ENCODE measurements at regions not wholly inside any gene's neighbourhood (a gene's known extent, or its start where the extent isn't known, plus 50 kb on each side); places are given as distances from the start of the nearest gene placed in this dataset.

DNA sequence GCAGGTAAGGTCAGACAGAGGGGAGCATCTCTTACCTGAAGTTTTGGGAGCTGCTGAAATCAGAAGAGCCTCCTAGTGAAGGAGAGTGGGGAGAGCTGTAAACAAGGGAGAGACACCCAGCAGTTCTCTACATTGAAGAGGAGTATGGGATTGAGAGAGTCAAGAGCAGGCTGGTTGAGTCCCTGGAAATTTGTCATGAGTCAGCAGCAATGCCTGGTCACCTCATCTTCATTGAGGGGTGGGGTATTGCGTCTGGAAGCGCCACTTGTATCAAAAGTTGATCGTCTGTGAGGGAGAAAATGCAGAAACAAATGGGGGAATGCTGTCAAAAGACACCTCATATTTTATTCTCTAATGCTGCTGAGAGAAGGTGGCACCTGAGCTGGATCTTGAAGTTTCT lies 256.6 kb upstream of the CFAP20DC start:
- FAIRE-seq (no peak), DNase-seq (ENCODE audit: insufficient read length, low spot score) (no peak)
- TF ChIP-seq POU2F2 (IDR thresholded peaks at IDR 0.05; ENCODE audit: low read depth, low read length): no peak
- TF ChIP-seq TAF1 (IDR thresholded peaks at IDR 0.05; ENCODE audit: low read depth, low read length): no peak
- TF ChIP-seq POLR2A (IDR thresholded peaks at IDR 0.05; ENCODE audit: low read depth, low read length): no peak
- TF ChIP-seq POLR2AphosphoS5 (IDR thresholded peaks at IDR 0.05; ENCODE audit: low read depth, low read length): no peak
- TF ChIP-seq SPI1 (IDR thresholded peaks at IDR 0.05; ENCODE audit: low read depth, low read length): no peak
- no peak for TF ChIP-seq PAX5 (IDR thresholded peaks at IDR 0.05; ENCODE audit: insufficient read depth, low read length, severe bottlenecking)

DNA sequence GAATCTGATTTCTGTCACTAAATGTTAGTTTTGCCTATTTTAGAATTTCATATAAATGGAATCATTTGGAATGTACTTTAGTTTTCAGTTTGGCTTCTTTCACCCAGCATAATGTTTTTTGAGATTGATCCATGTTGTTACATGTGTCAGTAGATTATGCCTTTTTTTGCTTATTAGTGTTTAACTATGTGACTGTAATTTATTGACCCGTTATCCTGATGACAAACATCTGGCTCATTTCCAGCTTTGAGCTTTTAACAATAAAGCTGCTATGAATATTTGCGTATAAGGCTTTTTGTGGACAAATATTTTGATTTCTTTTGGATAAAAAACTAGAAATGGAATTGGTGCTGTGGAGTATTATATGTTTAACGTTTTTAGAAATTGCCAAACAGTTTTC lies 254.5 kb upstream of the CFAP20DC start:
- DNase-seq (ENCODE audit: insufficient read length, low spot score): no peak
- no peak for FAIRE-seq
- TF ChIP-seq POLR2A (IDR thresholded peaks at IDR 0.05; ENCODE audit: low read depth, low read length): no peak
- no peak for TF ChIP-seq PAX5 (IDR thresholded peaks at IDR 0.05; ENCODE audit: insufficient read depth, low read length, severe bottlenecking)
- TF ChIP-seq POLR2AphosphoS5 (IDR thresholded peaks at IDR 0.05; ENCODE audit: low read depth, low read length): no peak
- TF ChIP-seq TAF1 (IDR thresholded peaks at IDR 0.05; ENCODE audit: low read depth, low read length): no peak
- no peak for TF ChIP-seq SPI1 (IDR thresholded peaks at IDR 0.05; ENCODE audit: low read depth, low read length)
- TF ChIP-seq POU2F2 (IDR thresholded peaks at IDR 0.05; ENCODE audit: low read depth, low read length): no peak

DNA sequence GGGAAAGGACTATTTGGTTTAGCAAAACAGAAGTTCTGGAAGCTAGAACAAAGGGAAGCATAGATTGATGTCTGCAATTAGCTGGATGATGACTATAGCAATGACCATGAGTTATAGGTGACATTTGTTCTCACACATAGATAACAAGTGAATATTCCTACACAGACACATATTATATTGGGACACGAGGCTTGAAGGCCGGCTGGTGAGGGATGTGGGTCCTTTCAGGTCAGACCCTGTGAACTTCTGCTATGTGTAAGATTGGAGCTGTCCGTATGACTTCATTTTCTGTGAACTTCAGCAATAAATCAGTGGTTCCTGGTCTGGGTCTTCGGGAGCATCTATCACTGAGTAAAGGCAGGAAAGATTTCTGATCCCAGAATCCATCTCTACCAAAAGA lies 253.6 kb upstream of the CFAP20DC start:
- TF ChIP-seq POLR2AphosphoS5 (IDR thresholded peaks at IDR 0.05; ENCODE audit: low read depth, low read length): no peak
- TF ChIP-seq POLR2A (IDR thresholded peaks at IDR 0.05; ENCODE audit: low read depth, low read length): no peak
- no peak for TF ChIP-seq TAF1 (IDR thresholded peaks at IDR 0.05; ENCODE audit: low read depth, low read length)
- TF ChIP-seq PAX5 (IDR thresholded peaks at IDR 0.05; ENCODE audit: insufficient read depth, low read length, severe bottlenecking): no peak
- no peak for TF ChIP-seq POU2F2 (IDR thresholded peaks at IDR 0.05; ENCODE audit: low read depth, low read length)
- TF ChIP-seq SPI1 (IDR thresholded peaks at IDR 0.05; ENCODE audit: low read depth, low read length): no peak
- FAIRE-seq (no peak), DNase-seq (ENCODE audit: insufficient read length, low spot score) (no peak)

DNA sequence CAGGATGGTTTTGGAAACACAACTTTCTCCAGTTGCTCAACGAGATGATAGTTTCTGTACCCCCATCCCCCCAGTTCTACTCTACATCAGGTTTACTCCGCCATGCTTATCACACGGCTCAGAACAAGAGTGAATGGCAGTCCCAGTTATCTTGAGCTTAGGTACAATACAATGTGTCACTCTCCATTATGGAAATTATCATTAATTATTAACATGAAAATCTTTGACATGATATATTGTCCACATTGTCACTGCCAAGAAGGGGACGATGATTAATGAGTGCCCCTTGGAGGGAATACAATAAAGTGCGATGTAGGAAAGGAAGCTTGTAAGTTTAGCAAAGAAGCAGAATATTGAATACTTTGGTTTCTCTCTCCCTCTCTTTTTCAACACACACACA lies 252.6 kb upstream of the CFAP20DC start:
- FAIRE-seq (no peak), DNase-seq (ENCODE audit: insufficient read length, low spot score) (no peak)
- TF ChIP-seq POLR2AphosphoS5 (IDR thresholded peaks at IDR 0.05; ENCODE audit: low read depth, low read length): no peak
- TF ChIP-seq POLR2A (IDR thresholded peaks at IDR 0.05; ENCODE audit: low read depth, low read length): no peak
- TF ChIP-seq PAX5 (IDR thresholded peaks at IDR 0.05; ENCODE audit: insufficient read depth, low read length, severe bottlenecking): no peak
- no peak for TF ChIP-seq TAF1 (IDR thresholded peaks at IDR 0.05; ENCODE audit: low read depth, low read length)
- no peak for TF ChIP-seq SPI1 (IDR thresholded peaks at IDR 0.05; ENCODE audit: low read depth, low read length)
- no peak for TF ChIP-seq POU2F2 (IDR thresholded peaks at IDR 0.05; ENCODE audit: low read depth, low read length)

- DNase-seq (ENCODE audit: insufficient read length, low spot score) (no peak), FAIRE-seq (no peak)
- TF ChIP-seq TAF1 (IDR thresholded peaks at IDR 0.05; ENCODE audit: low read depth, low read length): no peak
- no peak for TF ChIP-seq POLR2AphosphoS5 (IDR thresholded peaks at IDR 0.05; ENCODE audit: low read depth, low read length)
- no peak for TF ChIP-seq POLR2A (IDR thresholded peaks at IDR 0.05; ENCODE audit: low read depth, low read length)
- TF ChIP-seq POU2F2 (IDR thresholded peaks at IDR 0.05; ENCODE audit: low read depth, low read length): no peak
- no peak for TF ChIP-seq PAX5 (IDR thresholded peaks at IDR 0.05; ENCODE audit: insufficient read depth, low read length, severe bottlenecking)
- TF ChIP-seq SPI1 (IDR thresholded peaks at IDR 0.05; ENCODE audit: low read depth, low read length): no peak
Observed at GRCh38 chr3:59300733-59301132, 250.9 kb upstream of the CFAP20DC start.

- DNase-seq (ENCODE audit: insufficient read length, low spot score) (no peak), FAIRE-seq (no peak)
- TF ChIP-seq SPI1 (IDR thresholded peaks at IDR 0.05; ENCODE audit: low read depth, low read length): no peak
- TF ChIP-seq PAX5 (IDR thresholded peaks at IDR 0.05; ENCODE audit: insufficient read depth, low read length, severe bottlenecking): no peak
- no peak for TF ChIP-seq TAF1 (IDR thresholded peaks at IDR 0.05; ENCODE audit: low read depth, low read length)
- no peak for TF ChIP-seq POLR2AphosphoS5 (IDR thresholded peaks at IDR 0.05; ENCODE audit: low read depth, low read length)
- TF ChIP-seq POLR2A (IDR thresholded peaks at IDR 0.05; ENCODE audit: low read depth, low read length): no peak
- no peak for TF ChIP-seq POU2F2 (IDR thresholded peaks at IDR 0.05; ENCODE audit: low read depth, low read length)
Observed at GRCh38 chr3:59299561-59299960, 249.7 kb upstream of the CFAP20DC start.

- DNase-seq (ENCODE audit: insufficient read length, low spot score) (no peak), FAIRE-seq (no peak)
- TF ChIP-seq TAF1 (IDR thresholded peaks at IDR 0.05; ENCODE audit: low read depth, low read length) (no peak), POLR2A (IDR thresholded peaks at IDR 0.05; ENCODE audit: low read depth, low read length) (no peak), PAX5 (IDR thresholded peaks at IDR 0.05; ENCODE audit: insufficient read depth, low read length, severe bottlenecking) (no peak), POU2F2 (IDR thresholded peaks at IDR 0.05; ENCODE audit: low read depth, low read length) (no peak), POLR2AphosphoS5 (IDR thresholded peaks at IDR 0.05; ENCODE audit: low read depth, low read length) (no peak), SPI1 (IDR thresholded peaks at IDR 0.05; ENCODE audit: low read depth, low read length) (no peak)
Observed at GRCh38 chr3:59290358-59290757, 240.5 kb upstream of the CFAP20DC start.

DNA sequence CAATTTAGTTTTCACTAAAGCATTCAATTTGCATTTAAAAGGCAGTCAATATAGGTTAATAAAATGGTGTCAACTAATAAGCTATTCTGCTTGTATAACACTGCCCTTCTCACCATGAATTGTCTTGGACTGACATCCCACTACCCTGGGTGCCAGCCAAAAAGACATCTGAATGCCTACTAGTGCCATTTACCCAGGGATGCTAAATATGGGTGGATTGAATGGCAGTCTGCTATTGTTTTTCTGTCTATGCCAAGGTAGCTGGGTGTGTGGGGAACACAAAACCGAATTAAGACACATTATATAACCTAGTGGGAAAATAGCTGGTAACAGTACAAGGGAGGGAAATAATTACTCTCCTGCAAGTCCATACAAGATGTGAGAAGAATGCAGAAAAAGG lies 240.0 kb upstream of the CFAP20DC start:
- DNase-seq (ENCODE audit: insufficient read length, low spot score) (no peak), FAIRE-seq (no peak)
- TF ChIP-seq POU2F2 (IDR thresholded peaks at IDR 0.05; ENCODE audit: low read depth, low read length) (no peak), TAF1 (IDR thresholded peaks at IDR 0.05; ENCODE audit: low read depth, low read length) (no peak), POLR2A (IDR thresholded peaks at IDR 0.05; ENCODE audit: low read depth, low read length) (no peak), POLR2AphosphoS5 (IDR thresholded peaks at IDR 0.05; ENCODE audit: low read depth, low read length) (no peak)

DNA sequence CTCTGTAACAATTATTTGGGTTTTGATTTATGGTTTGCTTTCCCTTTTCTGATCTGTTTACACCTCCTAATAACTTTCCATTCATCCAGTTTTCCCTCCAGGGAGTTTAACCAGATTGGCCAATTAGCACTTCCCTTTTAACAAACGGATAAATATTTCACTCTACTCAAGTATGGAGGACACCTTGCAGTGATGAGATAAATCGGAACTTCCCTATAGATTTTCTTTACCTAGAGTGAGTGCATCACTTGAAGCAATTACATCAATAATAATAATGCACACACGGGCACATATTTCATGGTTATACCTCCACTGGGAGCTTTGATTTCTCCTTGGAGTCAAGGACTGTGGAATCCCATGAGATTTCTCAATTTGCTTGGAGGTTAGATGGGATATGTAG lies 239.1 kb upstream of the CFAP20DC start:
- DNase-seq (ENCODE audit: insufficient read length, low spot score): no peak
- TF ChIP-seq POU2F2 (IDR thresholded peaks at IDR 0.05; ENCODE audit: low read depth, low read length): no peak
- no peak for TF ChIP-seq POLR2AphosphoS5 (IDR thresholded peaks at IDR 0.05; ENCODE audit: low read depth, low read length)
- no peak for TF ChIP-seq TAF1 (IDR thresholded peaks at IDR 0.05; ENCODE audit: low read depth, low read length)
- TF ChIP-seq PAX5 (IDR thresholded peaks at IDR 0.05; ENCODE audit: insufficient read depth, low read length, severe bottlenecking): no peak
- no peak for TF ChIP-seq POLR2A (IDR thresholded peaks at IDR 0.05; ENCODE audit: low read depth, low read length)
- no peak for TF ChIP-seq SPI1 (IDR thresholded peaks at IDR 0.05; ENCODE audit: low read depth, low read length)
- no peak for FAIRE-seq

Measured in GM12891 (cell line).